ENCODE measurements at regions not wholly inside any gene's neighbourhood (a gene's known extent, or its start where the extent isn't known, plus 50 kb on each side); places are given as distances from the start of the nearest gene placed in this dataset.

- no peaks in the 10 kb centered on the region for H3K4me1 Mint-ChIP-seq (ENCODE audit: low read depth)
- intact Hi-C loops (cut with DNase I, micrococcal nuclease), result no loop called here
- H3K27ac ChIP-seq (ENCODE audit: low read depth in 1 of 2, low read length in 2 of 2), result no peak overlapping the region
- no peak overlapping the region for H3K27ac Mint-ChIP-seq
- no peaks in the 10 kb centered on the region for H3K36me3 Mint-ChIP-seq (ENCODE audit: low read depth)
- ChIA-PET CTCF (no interaction called here), POLR2A (no interaction called here)
- peaks cover 0 to 2% of the 10 kb centered on the region in 2 experiments for H3K27me3 ChIP-seq (ENCODE audit: control insufficient read depth in 1 of 2, insufficient read depth in 2 of 2, low read length in 2 of 2)
- H3K4me3 ChIP-seq (ENCODE audit: low read length), result no peak overlapping the region
- no peaks in the 10 kb centered on the region for H3K9me3 ChIP-seq (ENCODE audit: control insufficient read depth in 1 of 2, insufficient read depth in 1 of 2, low read length in 2 of 2)
- ATAC-seq (ENCODE audit: poor library complexity), result no peak
- no peaks in the 10 kb centered on the region for H3K36me3 ChIP-seq (ENCODE audit: insufficient read depth, low read length)
- H3K27me3 Mint-ChIP-seq, result no peaks in the 10 kb centered on the region
- H3K4me1 ChIP-seq (ENCODE audit: insufficient read depth, low read length), result no peaks in the 10 kb centered on the region
- no peak for TF ChIP-seq CTCF (IDR thresholded peaks at IDR 0.05)
- H3K4me3 Mint-ChIP-seq, result no peak overlapping the region
- DNase-seq, result no peak
- H3K9me3 Mint-ChIP-seq, result no peaks in the 10 kb centered on the region
Measured at GRCh38 chr1:60918867-60919266, 163.5 kb upstream of the NFIA start.

- DNase-seq (no peak), ATAC-seq (ENCODE audit: poor library complexity) (no peak)
- no peak for TF ChIP-seq CTCF (IDR thresholded peaks at IDR 0.05)
- Mint-ChIP-seq H3K27me3 (peaks cover 10% of the 10 kb centered on the region), H3K36me3 (ENCODE audit: low read depth) (no peaks in the 10 kb centered on the region), H3K4me3 (no peak overlapping the region), H3K27ac (no peak overlapping the region), H3K9me3 (no peaks in the 10 kb centered on the region), H3K4me1 (ENCODE audit: low read depth) (no peaks in the 10 kb centered on the region)
- H3K4me3 ChIP-seq (ENCODE audit: low read length), result no peak overlapping the region
- CTCF ChIA-PET, result no interaction called here
- intact Hi-C loops (cut with DNase I, micrococcal nuclease), result no loop called here
- POLR2A ChIA-PET, result no interaction called here
- H3K9me3 ChIP-seq (ENCODE audit: control insufficient read depth in 1 of 2, insufficient read depth in 1 of 2, low read length in 2 of 2), result no peaks in the 10 kb centered on the region
- H3K27me3 ChIP-seq (ENCODE audit: control insufficient read depth in 1 of 2, insufficient read depth in 2 of 2, low read length in 2 of 2), result peaks cover 0 to 2% of the 10 kb centered on the region in 2 experiments
- no peaks in the 10 kb centered on the region for H3K4me1 ChIP-seq (ENCODE audit: insufficient read depth, low read length)
- H3K27ac ChIP-seq (ENCODE audit: low read depth in 1 of 2, low read length in 2 of 2), result no peak overlapping the region
- no peaks in the 10 kb centered on the region for H3K36me3 ChIP-seq (ENCODE audit: insufficient read depth, low read length)
Measured at GRCh38 chr1:60916906-60917305, 165.5 kb upstream of the NFIA start.

- ChIA-PET POLR2A (no interaction called here), CTCF (no interaction called here)
- no peaks in the 10 kb centered on the region for H3K36me3 ChIP-seq (ENCODE audit: insufficient read depth, low read length)
Measured at GRCh38 chr1:60916199-60916598, 166.2 kb upstream of the NFIA start.

More at GRCh38 chr1:60916199-60916598, 166.2 kb upstream of the NFIA start:
- H3K4me3 ChIP-seq (ENCODE audit: low read length), result no peak overlapping the region
- ATAC-seq (ENCODE audit: poor library complexity) (no peak), DNase-seq (no peak)
- H3K27me3 ChIP-seq (ENCODE audit: control insufficient read depth in 1 of 2, insufficient read depth in 2 of 2, low read length in 2 of 2), result peaks cover 0 to 2% of the 10 kb centered on the region in 2 experiments
- H3K27ac ChIP-seq (ENCODE audit: low read depth in 1 of 2, low read length in 2 of 2), result no peak overlapping the region
- H3K4me1 ChIP-seq (ENCODE audit: insufficient read depth, low read length), result no peaks in the 10 kb centered on the region
- Mint-ChIP-seq H3K4me1 (ENCODE audit: low read depth) (no peaks in the 10 kb centered on the region), H3K27me3 (peaks cover 10% of the 10 kb centered on the region), H3K4me3 (no peak overlapping the region), H3K36me3 (ENCODE audit: low read depth) (no peaks in the 10 kb centered on the region), H3K9me3 (no peaks in the 10 kb centered on the region), H3K27ac (no peak overlapping the region)
- TF ChIP-seq CTCF (IDR thresholded peaks at IDR 0.05), result no peak
- H3K9me3 ChIP-seq (ENCODE audit: control insufficient read depth in 1 of 2, insufficient read depth in 1 of 2, low read length in 2 of 2), result no peaks in the 10 kb centered on the region
- intact Hi-C loops (cut with DNase I, micrococcal nuclease), result no loop called here

All from CD4-positive, alpha-beta T cell (primary cell).